OCI-LY7 (cell line): ENCODE measurements at regions not wholly inside any gene's neighbourhood (a gene's known extent, or its start where the extent isn't known, plus 50 kb on each side); places are given as distances from the start of the nearest gene placed in this dataset.
"Not testable (repeated sequence)": the region's sequence is repeated elsewhere in the genome, so short reads cannot be mapped to it uniquely, and the experiment has no call there.

Experiments
- BruUV-seq: library from RNA; stranded (reverse); fragments of 400-500 nt; replicated peaks from 2 replicates; lab custom pipeline; 2021; lab: Mats Ljungman, UMichigan
- CTCF ChIA-PET: fragments of 300-600 bp; sonication (Branson Sonifier 250); formaldehyde crosslinking; loops from one replicate; lab custom pipeline; 2022; ENCODE audit warnings: antibody characterized with exemption; ENCODE audit not compliant: unreplicated experiment; lab: Charles Lee
- POLR2A ChIA-PET: fragments of 300-600 bp; sonication (Branson Sonifier 250); formaldehyde crosslinking; loops from one replicate; lab custom pipeline; 2022; ENCODE audit warnings: antibody characterized with exemption; lab: Charles Lee
- DNase-seq: peaks from one replicate; pipeline ENCODE4 v3.0.0-alpha.2; 2015; ENCODE audit warnings: low spot score
- H2AFZ ChIP-seq: fragments of 200-600 bp; sonication (generic), shearing (Covaris generic); 2 replicates; pipeline ENCODE4 v1.6.1; 2014; ENCODE audit warnings: mild to moderate bottlenecking, antibody characterized with exemption, low read length, moderate library complexity
- H3K27ac ChIP-seq: fragments of 200-600 bp; sonication (generic); 2 replicates; pipeline ENCODE4 v1.5.1; 2014; ENCODE audit warnings: mixed run types, low read depth, mild to moderate bottlenecking, moderate library complexity, low read length, inconsistent platforms; ENCODE audit not compliant: poor library complexity, severe bottlenecking
- H3K36me3 ChIP-seq: fragments of 200-600 bp; sonication (generic); 2 replicates; pipeline ENCODE4 v1.6.1; 2014; ENCODE audit warnings: mild to moderate bottlenecking, antibody characterized with exemption, low read length, moderate library complexity, mixed read lengths; ENCODE audit not compliant: insufficient read depth
- H3K4me1 ChIP-seq: fragments of 200-600 bp; sonication (generic); 2 replicates; pipeline ENCODE4 v1.5.1; 2014; ENCODE audit warnings: mild to moderate bottlenecking, low read length; ENCODE audit not compliant: insufficient read depth, poor library complexity, severe bottlenecking
- H3K4me2 ChIP-seq: fragments of 200-600 bp; sonication (generic); 2 replicates; pipeline ENCODE4 v1.6.1; 2014; ENCODE audit warnings: mild to moderate bottlenecking, low read length
- H3K4me3 ChIP-seq: fragments of 200-600 bp; sonication (generic); 2 replicates; pipeline ENCODE4 v1.5.1; 2014; ENCODE audit warnings: mild to moderate bottlenecking, low read depth, low read length; ENCODE audit not compliant: poor library complexity, severe bottlenecking
- H3K79me2 ChIP-seq: fragments of 200-600 bp; sonication (generic); 2 replicates; pipeline ENCODE4 v1.6.1; 2016; ENCODE audit warnings: low read depth, mild to moderate bottlenecking, low read length, moderate library complexity, mixed read lengths; ENCODE audit not compliant: insufficient read depth
- H3K9me2 ChIP-seq: fragments of 200-600 bp; sonication (generic); 2 replicates; pipeline ENCODE4 v1.6.1; 2016; ENCODE audit warnings: mild to moderate bottlenecking, low read length, mixed read lengths; ENCODE audit not compliant: insufficient read depth
- H3K9me3 ChIP-seq: fragments of 200-600 bp; sonication (generic); 2 replicates; pipeline ENCODE4 v1.6.1; 2014; ENCODE audit warnings: mild to moderate bottlenecking, mixed run types, low read length, mixed read lengths
- H4K20me1 ChIP-seq: fragments of 200-600 bp; sonication (generic); 2 replicates; pipeline ENCODE4 v1.6.1; 2014; ENCODE audit warnings: mild to moderate bottlenecking, antibody characterized with exemption, low read length, moderate library complexity, mixed read lengths; ENCODE audit not compliant: insufficient read depth
- EZH2phosphoT487 ChIP-seq: fragments of 200-600 bp; sonication (generic); IDR thresholded peaks from 2 replicates; pipeline ENCODE4 v1.6.1; 2018; ENCODE audit warnings: low read depth, borderline replicate concordance, mild to moderate bottlenecking, mixed run types, antibody characterized with exemption, low read length, moderate library complexity, mixed read lengths
- intact Hi-C: fragments of 100-400 bp; cut with micrococcal nuclease; formaldehyde crosslinking; loops from one replicate; pipeline ENCODE4 v1.10.0; 2022; ENCODE audit not compliant: unreplicated experiment
- TF ChIP-seq, protein P1 (sequence below): fragments of 200-600 bp; sonication (generic); conservative IDR thresholded peaks from 2 replicates; pipeline ENCODE4 v1.5.1; 2014; ENCODE audit warnings: mild to moderate bottlenecking, antibody characterized with exemption, low read length, moderate library complexity, mixed read lengths

DNA sequence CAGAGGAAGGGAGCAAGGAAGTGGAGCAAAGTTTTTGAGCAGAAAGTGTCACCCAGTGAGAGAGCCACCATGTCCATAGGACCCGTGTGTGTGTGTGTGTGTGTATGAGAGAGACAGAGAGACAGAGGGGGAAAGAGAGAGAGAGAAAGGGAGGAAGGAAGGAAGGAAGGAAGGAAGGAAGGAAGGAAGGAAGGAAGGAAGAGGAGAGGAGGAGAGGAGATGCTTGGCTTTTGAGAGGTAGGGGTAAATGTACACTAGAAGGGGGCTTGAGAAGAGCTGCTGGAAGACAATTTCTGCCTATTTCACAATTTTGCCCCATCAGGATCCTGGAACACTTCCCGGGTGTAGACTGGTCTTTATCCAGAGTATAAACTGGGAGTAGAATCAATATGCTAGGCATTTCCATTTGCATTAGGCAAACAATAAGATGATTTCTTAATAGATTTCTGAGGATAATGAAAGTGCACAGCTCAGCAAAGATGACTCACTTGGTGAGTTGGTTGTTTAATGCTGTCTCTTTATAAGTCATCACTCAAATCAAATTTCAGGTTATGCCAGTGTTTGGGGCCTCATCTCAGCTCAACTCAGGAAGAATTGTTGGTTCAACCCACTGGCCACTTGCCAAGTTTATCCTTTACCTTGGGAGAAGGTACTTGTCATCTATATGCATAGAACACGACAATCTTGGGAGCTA lies 70.0 kb upstream of the FAM13C start:
- Histone ChIP-seq H3K9me2 (no peaks in the 10 kb centered on the region), H2AFZ (no peak overlapping the region), H3K27ac (no peak overlapping the region), H3K9me3 (no peaks in the 10 kb centered on the region), H3K4me1 (no peaks in the 10 kb centered on the region), H3K36me3 (no peaks in the 10 kb centered on the region), H3K4me2 (no peak overlapping the region), H3K79me2 (no peaks in the 10 kb centered on the region), H4K20me1 (no peaks in the 10 kb centered on the region), H3K4me3 (no peak overlapping the region)
- no peak for TF ChIP-seq EZH2phosphoT487
- TF ChIP-seq, protein P1, sequence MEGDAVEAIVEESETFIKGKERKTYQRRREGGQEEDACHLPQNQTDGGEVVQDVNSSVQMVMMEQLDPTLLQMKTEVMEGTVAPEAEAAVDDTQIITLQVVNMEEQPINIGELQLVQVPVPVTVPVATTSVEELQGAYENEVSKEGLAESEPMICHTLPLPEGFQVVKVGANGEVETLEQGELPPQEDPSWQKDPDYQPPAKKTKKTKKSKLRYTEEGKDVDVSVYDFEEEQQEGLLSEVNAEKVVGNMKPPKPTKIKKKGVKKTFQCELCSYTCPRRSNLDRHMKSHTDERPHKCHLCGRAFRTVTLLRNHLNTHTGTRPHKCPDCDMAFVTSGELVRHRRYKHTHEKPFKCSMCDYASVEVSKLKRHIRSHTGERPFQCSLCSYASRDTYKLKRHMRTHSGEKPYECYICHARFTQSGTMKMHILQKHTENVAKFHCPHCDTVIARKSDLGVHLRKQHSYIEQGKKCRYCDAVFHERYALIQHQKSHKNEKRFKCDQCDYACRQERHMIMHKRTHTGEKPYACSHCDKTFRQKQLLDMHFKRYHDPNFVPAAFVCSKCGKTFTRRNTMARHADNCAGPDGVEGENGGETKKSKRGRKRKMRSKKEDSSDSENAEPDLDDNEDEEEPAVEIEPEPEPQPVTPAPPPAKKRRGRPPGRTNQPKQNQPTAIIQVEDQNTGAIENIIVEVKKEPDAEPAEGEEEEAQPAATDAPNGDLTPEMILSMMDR, result no peak
- CTCF ChIA-PET, result no interaction called here
- BruUV-seq, result no TSS peak
- intact Hi-C loops, result no loop called here
- DNase-seq, result no peak
- POLR2A ChIA-PET, result interaction anchor here (0.7 kb wide), 1 partner anchor 1261 kb away, joined by 3 read pairs; no protein-coding TSS in a partner anchor

DNA sequence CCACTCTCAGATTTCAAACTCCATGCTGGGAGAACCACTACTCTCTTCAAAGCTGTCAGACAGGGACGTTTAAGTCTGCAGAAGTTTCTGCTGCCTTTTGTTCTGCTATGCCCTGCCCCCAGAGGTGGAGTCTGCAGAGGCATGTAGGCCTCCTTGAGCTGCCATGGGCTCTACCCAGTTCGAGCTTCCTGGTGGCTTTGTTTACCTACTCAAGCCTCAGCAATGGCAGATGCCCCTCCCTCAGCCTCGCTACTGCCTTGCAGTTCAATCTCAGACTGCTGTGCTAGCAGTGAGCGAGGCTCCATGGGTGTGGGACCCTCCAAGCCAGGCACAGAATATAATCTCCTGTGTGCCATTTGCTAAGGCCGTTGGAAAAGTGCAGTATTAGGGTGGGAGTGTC lies 51.4 kb upstream of the FAM13C start:
- H3K4me3 ChIP-seq, H3K36me3 ChIP-seq, POLR2A ChIA-PET, H3K9me2 ChIP-seq, BruUV-seq, H3K9me3 ChIP-seq, H3K4me2 ChIP-seq, H4K20me1 ChIP-seq, CTCF ChIA-PET, H2AFZ ChIP-seq, H3K79me2 ChIP-seq, DNase-seq, intact Hi-C loops, H3K27ac ChIP-seq, H3K4me1 ChIP-seq: not testable (repeated sequence)
